Keratinocyte (primary cell): ENCODE measurements at regions not wholly inside any gene's neighbourhood (a gene's known extent, or its start where the extent isn't known, plus 50 kb on each side); places are given as distances from the start of the nearest gene placed in this dataset.

Experiments
- DNase-seq: peaks from one replicate; pipeline ENCODE4 v3.0.0-alpha.2; 2011; ENCODE audit warnings: low read depth, missing footprints, low spot score
- FAIRE-seq: peaks from 2 replicates; lab custom pipeline; 2011; peaks lifted over from hg19 to GRCh38; lab: Jason Lieb, UNC
- H2AFZ ChIP-seq: 2 replicates; pipeline ENCODE4 v1.6.0; 2012; ENCODE audit warnings: low read length, control low read depth, inconsistent platforms; ENCODE audit not compliant: control insufficient read depth
- H3K27ac ChIP-seq: 2 replicates; pipeline ENCODE4 v1.5.1; 2011; ENCODE audit warnings: low read length; ENCODE audit not compliant: control insufficient read depth, insufficient read depth
- H3K27me3 ChIP-seq: 3 replicates; pipeline ENCODE4 v1.6.0; 2011; ENCODE audit warnings: low read length; ENCODE audit not compliant: control insufficient read depth, insufficient read depth; ENCODE audit errors: extremely low read depth
- H3K36me3 ChIP-seq, 2 experiments: 2 replicates in 1 of 2; 3 replicates in 1 of 2; pipeline ENCODE4 v1.5.1; 2011; ENCODE audit warnings: low read length in 2 of 2, mild to moderate bottlenecking in 1 of 2; ENCODE audit not compliant: control insufficient read depth in 2 of 2, insufficient read depth in 2 of 2; ENCODE audit errors: extremely low read depth in 1 of 2
- H3K4me1 ChIP-seq: 3 replicates; pipeline ENCODE4 v1.5.1; 2011; ENCODE audit warnings: low read length; ENCODE audit not compliant: control insufficient read depth, insufficient read depth; ENCODE audit errors: extremely low read depth
- H3K4me2 ChIP-seq: 3 replicates; pipeline ENCODE4 v1.6.0; 2011; ENCODE audit warnings: low read depth, low read length; ENCODE audit not compliant: control insufficient read depth, insufficient read depth; ENCODE audit errors: extremely low read depth
- H3K4me3 ChIP-seq, 3 experiments: fragments of 200-600 bp in 1 of 3; sonication (generic) in 1 of 3; 2 replicates in 2 of 3; 3 replicates in 1 of 3; pipeline ENCODE4 v1.5.1; 2011 to 2016; ENCODE audit warnings: low read length in 3 of 3, mild to moderate bottlenecking in 3 of 3, control low read depth in 2 of 3, inconsistent platforms in 1 of 3, low read depth in 1 of 3, mixed read lengths in 1 of 3, mixed run types in 1 of 3, moderate library complexity in 1 of 3; ENCODE audit not compliant: control insufficient read depth in 2 of 3, insufficient read depth in 2 of 3; ENCODE audit errors: extremely low read depth in 1 of 3
- H3K79me2 ChIP-seq: 2 replicates; pipeline ENCODE4 v1.6.0; 2012; ENCODE audit warnings: low read length; ENCODE audit not compliant: control insufficient read depth, insufficient read depth
- H3K9ac ChIP-seq: 3 replicates; pipeline ENCODE4 v1.6.0; 2011; ENCODE audit warnings: low read length; ENCODE audit not compliant: control insufficient read depth, insufficient read depth; ENCODE audit errors: extremely low read depth
- H3K9me1 ChIP-seq: 3 replicates; pipeline ENCODE4 v1.6.0; 2011; ENCODE audit warnings: low read length; ENCODE audit not compliant: control insufficient read depth, insufficient read depth; ENCODE audit errors: extremely low read depth
- H3K9me3 ChIP-seq: 2 replicates; pipeline ENCODE4 v1.5.1; 2012; ENCODE audit warnings: low read depth, low read length; ENCODE audit not compliant: control insufficient read depth
- H4K20me1 ChIP-seq: 3 replicates; pipeline ENCODE4 v1.6.0; 2011; ENCODE audit warnings: low read length; ENCODE audit not compliant: control insufficient read depth, insufficient read depth; ENCODE audit errors: extremely low read depth
- EZH2 ChIP-seq: IDR thresholded peaks from one replicate; pipeline ENCODE4 v1.6.1; 2012; ENCODE audit warnings: inconsistent platforms, mild to moderate bottlenecking, low read length, moderate library complexity
- dilution Hi-C: fragments of 300-500 bp; cut with MboI; formaldehyde crosslinking; loops from one replicate; pipeline ENCODE4 v1.7.0; 2020; ENCODE audit warnings: low sequenced_read_pairs; ENCODE audit not compliant: extremely low pct_ligation_motif_present
- TF ChIP-seq, protein P1 (sequence below), 3 experiments: IDR thresholded peaks in 1 of 3; conservative IDR thresholded peaks in 1 of 3; optimal IDR thresholded peaks in 1 of 3; 2 replicates in 2 of 3; 3 replicates in 1 of 3; pipeline versions ENCODE3 to v1.5.1; 2011; ENCODE audit warnings: low read length in 3 of 3, mild to moderate bottlenecking in 3 of 3, moderate library complexity in 2 of 3, control low read depth in 1 of 3, inconsistent platforms in 1 of 3; ENCODE audit not compliant: insufficient read depth in 2 of 3; ENCODE audit errors: extremely low read depth in 1 of 3

DNA sequence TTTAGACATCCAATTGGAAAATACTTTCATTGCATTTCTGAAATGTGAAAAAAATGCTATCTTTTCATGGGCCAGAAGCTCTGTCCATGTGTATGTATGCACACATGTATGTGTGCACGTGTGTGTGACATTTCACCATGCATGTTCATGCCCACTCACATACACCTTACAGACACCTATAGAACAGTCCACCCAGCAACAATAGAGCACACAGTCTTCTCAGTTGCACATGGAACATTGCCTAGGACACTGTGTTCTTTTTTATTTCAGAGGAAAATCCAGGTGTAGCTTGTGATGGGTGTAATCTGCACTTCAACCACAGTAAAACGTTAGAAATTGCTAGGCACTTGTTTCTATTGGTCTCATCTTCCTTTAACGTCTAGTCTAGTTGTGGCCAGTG, 114.8 kb upstream of the RGPD4 start:
- H3K36me3 ChIP-seq: no peaks in the 10 kb centered on the region
- DNase-seq (no peak), FAIRE-seq (no peak)
- peak overlapping the region; percentile 24 for H2AFZ ChIP-seq
- no peaks in the 10 kb centered on the region for H3K4me1 ChIP-seq
- no peaks in the 10 kb centered on the region for H3K79me2 ChIP-seq
- no peak overlapping the region for H3K4me3 ChIP-seq
- H3K27me3 ChIP-seq: no peaks in the 10 kb centered on the region
- H3K27ac ChIP-seq: no peak overlapping the region
- no peaks in the 10 kb centered on the region for H4K20me1 ChIP-seq
- no peak overlapping the region for H3K4me2 ChIP-seq
- H3K9me3 ChIP-seq: no peaks in the 10 kb centered on the region
- dilution Hi-C loops: no loop called here
- H3K9ac ChIP-seq: no peak overlapping the region
- no peaks in the 10 kb centered on the region for H3K9me1 ChIP-seq
- TF ChIP-seq EZH2: no peak
- TF ChIP-seq, protein P1, sequence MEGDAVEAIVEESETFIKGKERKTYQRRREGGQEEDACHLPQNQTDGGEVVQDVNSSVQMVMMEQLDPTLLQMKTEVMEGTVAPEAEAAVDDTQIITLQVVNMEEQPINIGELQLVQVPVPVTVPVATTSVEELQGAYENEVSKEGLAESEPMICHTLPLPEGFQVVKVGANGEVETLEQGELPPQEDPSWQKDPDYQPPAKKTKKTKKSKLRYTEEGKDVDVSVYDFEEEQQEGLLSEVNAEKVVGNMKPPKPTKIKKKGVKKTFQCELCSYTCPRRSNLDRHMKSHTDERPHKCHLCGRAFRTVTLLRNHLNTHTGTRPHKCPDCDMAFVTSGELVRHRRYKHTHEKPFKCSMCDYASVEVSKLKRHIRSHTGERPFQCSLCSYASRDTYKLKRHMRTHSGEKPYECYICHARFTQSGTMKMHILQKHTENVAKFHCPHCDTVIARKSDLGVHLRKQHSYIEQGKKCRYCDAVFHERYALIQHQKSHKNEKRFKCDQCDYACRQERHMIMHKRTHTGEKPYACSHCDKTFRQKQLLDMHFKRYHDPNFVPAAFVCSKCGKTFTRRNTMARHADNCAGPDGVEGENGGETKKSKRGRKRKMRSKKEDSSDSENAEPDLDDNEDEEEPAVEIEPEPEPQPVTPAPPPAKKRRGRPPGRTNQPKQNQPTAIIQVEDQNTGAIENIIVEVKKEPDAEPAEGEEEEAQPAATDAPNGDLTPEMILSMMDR (optimal IDR thresholded peaks at IDR 0.05 in 1 of 3, IDR thresholded peaks at IDR 0.05 in 1 of 3, conservative IDR thresholded peaks at IDR 0.05 in 1 of 3; ENCODE audit: extremely low read depth in 1 of 3, insufficient read depth in 2 of 3, low read length in 3 of 3): no peak

DNA sequence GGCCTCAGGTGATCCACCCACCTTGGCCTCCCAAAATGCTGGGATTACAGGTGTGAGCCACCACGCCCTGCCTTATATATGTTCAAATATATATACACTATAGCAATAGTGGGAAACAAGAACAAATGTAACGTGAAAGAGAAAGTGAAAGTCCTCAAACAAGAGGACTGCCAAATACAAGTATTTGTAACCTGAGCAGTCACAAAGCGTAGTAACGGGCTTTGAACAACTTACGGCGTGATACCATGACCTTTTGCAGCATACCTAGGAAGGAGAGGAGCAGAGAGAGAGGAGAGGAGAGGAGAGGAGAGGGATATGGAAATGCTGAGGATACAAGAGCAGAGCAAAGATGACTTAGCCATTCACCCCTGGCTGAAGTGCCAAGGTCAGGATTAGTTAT, 113.8 kb upstream of the RGPD4 start:
- DNase-seq (no peak), FAIRE-seq (no peak)
- H3K9ac ChIP-seq: no peak overlapping the region
- dilution Hi-C loops: no loop called here
- no peak for TF ChIP-seq EZH2
- TF ChIP-seq, protein P1 (optimal IDR thresholded peaks at IDR 0.05 in 1 of 3, IDR thresholded peaks at IDR 0.05 in 1 of 3, conservative IDR thresholded peaks at IDR 0.05 in 1 of 3; ENCODE audit: extremely low read depth in 1 of 3, insufficient read depth in 2 of 3, low read length in 3 of 3): no peak
- peak overlapping the region; percentile 69 for H3K4me2 ChIP-seq
- H3K9me1 ChIP-seq: no peaks in the 10 kb centered on the region
- H3K79me2 ChIP-seq: no peaks in the 10 kb centered on the region
- no peaks in the 10 kb centered on the region for H3K9me3 ChIP-seq
- no peak overlapping the region for H3K27ac ChIP-seq
- H3K27me3 ChIP-seq: no peaks in the 10 kb centered on the region
- no peaks in the 10 kb centered on the region for H4K20me1 ChIP-seq
- peak overlapping the region; percentile 91 for H2AFZ ChIP-seq
- H3K36me3 ChIP-seq: no peaks in the 10 kb centered on the region
- H3K4me1 ChIP-seq: no peaks in the 10 kb centered on the region
- no peak overlapping the region for H3K4me3 ChIP-seq
